Ishikawa (cell line): ENCODE measurements at regions not wholly inside any gene's neighbourhood (a gene's known extent, or its start where the extent isn't known, plus 50 kb on each side); places are given as distances from the start of the nearest gene placed in this dataset.

Experiments
- CEBPB ChIP-seq: IDR thresholded peaks from 2 replicates; pipeline ENCODE4 v1.6.1; 2012
- CREB1 ChIP-seq: IDR thresholded peaks from 2 replicates; pipeline ENCODE4 v1.6.1; 2012; ENCODE audit warnings: low read depth
- EGR1 ChIP-seq: IDR thresholded peaks from 2 replicates; pipeline ENCODE4 v1.6.1; 2012
- EP300 ChIP-seq: IDR thresholded peaks from 2 replicates; pipeline ENCODE4 v1.6.1; 2012; ENCODE audit warnings: borderline replicate concordance
- FOXM1 ChIP-seq: IDR thresholded peaks from 2 replicates; pipeline ENCODE4 v1.6.1; 2012; ENCODE audit warnings: low read depth, borderline replicate concordance
- NFIC ChIP-seq: IDR thresholded peaks from 2 replicates; pipeline ENCODE4 v1.6.1; 2012
- RAD21 ChIP-seq: IDR thresholded peaks from 2 replicates; pipeline ENCODE4 v1.6.1; 2012; ENCODE audit warnings: low read depth
- TAF1 ChIP-seq: IDR thresholded peaks from 2 replicates; pipeline ENCODE4 v1.6.1; 2012; ENCODE audit warnings: low read depth, mild to moderate bottlenecking
- TCF12 ChIP-seq: IDR thresholded peaks from 2 replicates; pipeline ENCODE4 v1.6.1; 2012; ENCODE audit warnings: low read depth
- TEAD4 ChIP-seq: IDR thresholded peaks from 2 replicates; pipeline ENCODE4 v1.6.1; 2012
- YY1 ChIP-seq: IDR thresholded peaks from 2 replicates; pipeline ENCODE4 v1.6.1; 2012; ENCODE audit warnings: low read depth
- TF ChIP-seq, protein P1 (sequence below): IDR thresholded peaks from 2 replicates; pipeline ENCODE4 v1.6.1; 2012; ENCODE audit warnings: low read depth, mild to moderate bottlenecking
- TF ChIP-seq, protein P2 (sequence below): IDR thresholded peaks from 2 replicates; pipeline ENCODE4 v1.6.1; 2012
- TF ChIP-seq, protein P3 (sequence below): IDR thresholded peaks from 2 replicates; pipeline ENCODE4 v1.6.1; 2012

DNA sequence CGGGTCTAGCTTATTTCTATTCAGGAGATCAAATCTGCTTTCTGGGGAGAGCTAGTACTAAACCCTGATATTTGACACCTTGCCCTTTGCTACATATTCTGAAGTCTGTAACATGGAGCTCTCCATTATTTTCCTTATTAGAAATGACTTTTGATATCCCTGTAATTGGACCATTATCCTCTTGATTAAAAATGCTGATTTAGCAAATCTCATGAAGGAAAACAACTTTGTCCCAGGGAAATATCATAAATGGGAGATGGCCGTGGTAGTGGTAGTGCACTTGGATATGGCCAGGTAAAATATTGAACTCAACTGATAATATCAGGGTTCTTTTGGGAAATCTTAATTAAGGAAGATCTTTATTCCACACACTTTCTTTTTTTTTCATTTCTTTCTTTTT is 326.5 kb downstream of the RPRM start:
- TF ChIP-seq RAD21 (no peak), YY1 (no peak), CEBPB (no peak), EP300 (no peak), CREB1 (no peak), TEAD4 (no peak), FOXM1 (no peak), NFIC (no peak), TCF12 (no peak), EGR1 (no peak), TAF1 (no peak)
- TF ChIP-seq, protein P1, sequence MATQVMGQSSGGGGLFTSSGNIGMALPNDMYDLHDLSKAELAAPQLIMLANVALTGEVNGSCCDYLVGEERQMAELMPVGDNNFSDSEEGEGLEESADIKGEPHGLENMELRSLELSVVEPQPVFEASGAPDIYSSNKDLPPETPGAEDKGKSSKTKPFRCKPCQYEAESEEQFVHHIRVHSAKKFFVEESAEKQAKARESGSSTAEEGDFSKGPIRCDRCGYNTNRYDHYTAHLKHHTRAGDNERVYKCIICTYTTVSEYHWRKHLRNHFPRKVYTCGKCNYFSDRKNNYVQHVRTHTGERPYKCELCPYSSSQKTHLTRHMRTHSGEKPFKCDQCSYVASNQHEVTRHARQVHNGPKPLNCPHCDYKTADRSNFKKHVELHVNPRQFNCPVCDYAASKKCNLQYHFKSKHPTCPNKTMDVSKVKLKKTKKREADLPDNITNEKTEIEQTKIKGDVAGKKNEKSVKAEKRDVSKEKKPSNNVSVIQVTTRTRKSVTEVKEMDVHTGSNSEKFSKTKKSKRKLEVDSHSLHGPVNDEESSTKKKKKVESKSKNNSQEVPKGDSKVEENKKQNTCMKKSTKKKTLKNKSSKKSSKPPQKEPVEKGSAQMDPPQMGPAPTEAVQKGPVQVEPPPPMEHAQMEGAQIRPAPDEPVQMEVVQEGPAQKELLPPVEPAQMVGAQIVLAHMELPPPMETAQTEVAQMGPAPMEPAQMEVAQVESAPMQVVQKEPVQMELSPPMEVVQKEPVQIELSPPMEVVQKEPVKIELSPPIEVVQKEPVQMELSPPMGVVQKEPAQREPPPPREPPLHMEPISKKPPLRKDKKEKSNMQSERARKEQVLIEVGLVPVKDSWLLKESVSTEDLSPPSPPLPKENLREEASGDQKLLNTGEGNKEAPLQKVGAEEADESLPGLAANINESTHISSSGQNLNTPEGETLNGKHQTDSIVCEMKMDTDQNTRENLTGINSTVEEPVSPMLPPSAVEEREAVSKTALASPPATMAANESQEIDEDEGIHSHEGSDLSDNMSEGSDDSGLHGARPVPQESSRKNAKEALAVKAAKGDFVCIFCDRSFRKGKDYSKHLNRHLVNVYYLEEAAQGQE = no peak
- TF ChIP-seq, protein P2, sequence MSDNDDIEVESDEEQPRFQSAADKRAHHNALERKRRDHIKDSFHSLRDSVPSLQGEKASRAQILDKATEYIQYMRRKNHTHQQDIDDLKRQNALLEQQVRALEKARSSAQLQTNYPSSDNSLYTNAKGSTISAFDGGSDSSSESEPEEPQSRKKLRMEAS = no peak
- TF ChIP-seq, protein P3, sequence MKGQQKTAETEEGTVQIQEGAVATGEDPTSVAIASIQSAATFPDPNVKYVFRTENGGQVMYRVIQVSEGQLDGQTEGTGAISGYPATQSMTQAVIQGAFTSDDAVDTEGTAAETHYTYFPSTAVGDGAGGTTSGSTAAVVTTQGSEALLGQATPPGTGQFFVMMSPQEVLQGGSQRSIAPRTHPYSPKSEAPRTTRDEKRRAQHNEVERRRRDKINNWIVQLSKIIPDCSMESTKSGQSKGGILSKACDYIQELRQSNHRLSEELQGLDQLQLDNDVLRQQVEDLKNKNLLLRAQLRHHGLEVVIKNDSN = no peak
